Fibroblast of lung (primary cell): ENCODE measurements at regions not wholly inside any gene's neighbourhood (a gene's known extent, or its start where the extent isn't known, plus 50 kb on each side); places are given as distances from the start of the nearest gene placed in this dataset.

ENCODE experiments used
- DNase-seq, 2 donors: peaks; one replicate each; pipeline versions ENCODE4 v3.0.0 to v3.0.0-alpha.2; 2010; ENCODE audit warnings: low read depth in 2 of 2
- H2AFZ ChIP-seq: 2 replicates; pipeline ENCODE4 v1.5.1; 2012; ENCODE audit warnings: low read length, control low read depth, inconsistent platforms
- H3K27ac ChIP-seq: 2 replicates; pipeline ENCODE4 v1.5.1; 2011; ENCODE audit warnings: low read length, control low read depth; ENCODE audit not compliant: insufficient read depth
- H3K27me3 ChIP-seq: 2 replicates; pipeline ENCODE4 v1.5.1; 2011; ENCODE audit warnings: mild to moderate bottlenecking, low read length; ENCODE audit not compliant: control insufficient read depth, insufficient read depth
- H3K36me3 ChIP-seq: 2 replicates; pipeline ENCODE4 v1.5.1; 2011; ENCODE audit warnings: low read length; ENCODE audit not compliant: control insufficient read depth, insufficient read depth
- H3K4me1 ChIP-seq: 2 replicates; pipeline ENCODE4 v1.5.1; 2011; ENCODE audit warnings: low read length; ENCODE audit not compliant: control insufficient read depth, insufficient read depth; ENCODE audit errors: extremely low read depth
- H3K4me2 ChIP-seq: 2 replicates; pipeline ENCODE4 v1.5.1; 2011; ENCODE audit warnings: low read length, control low read depth; ENCODE audit not compliant: insufficient read depth; ENCODE audit errors: extremely low read depth
- H3K4me3 ChIP-seq, 4 experiments: fragments of 200-600 bp in 1 of 4; sonication (generic) in 1 of 4; replicated peaks in 1 of 4; 2 replicates each; pipeline ENCODE4 v1.5.1; 2011 to 2016; ENCODE audit warnings: low read length in 4 of 4, low read depth in 3 of 4, mild to moderate bottlenecking in 3 of 4, control low read depth in 2 of 4, inconsistent platforms in 1 of 4, mixed read lengths in 1 of 4; ENCODE audit not compliant: insufficient read depth in 1 of 4; ENCODE audit errors: control extremely low read depth in 1 of 4
- H3K79me2 ChIP-seq: 2 replicates; pipeline ENCODE4 v1.5.1; 2012; ENCODE audit warnings: mild to moderate bottlenecking, low read length, inconsistent platforms; ENCODE audit not compliant: control insufficient read depth, insufficient read depth
- H3K9ac ChIP-seq: 2 replicates; pipeline ENCODE4 v1.5.1; 2011; ENCODE audit warnings: mild to moderate bottlenecking, low read length, control low read depth; ENCODE audit not compliant: insufficient read depth
- H3K9me3 ChIP-seq: 2 replicates; pipeline ENCODE4 v1.5.1; 2012; ENCODE audit warnings: low read depth, low read length; ENCODE audit not compliant: control insufficient read depth, insufficient read depth
- H4K20me1 ChIP-seq: 2 replicates; pipeline ENCODE4 v1.5.1; 2011; ENCODE audit warnings: low read length; ENCODE audit not compliant: control insufficient read depth, insufficient read depth; ENCODE audit errors: extremely low read depth
- EZH2 ChIP-seq: IDR thresholded peaks from 2 replicates; pipeline ENCODE4 v1.5.1; 2012; ENCODE audit warnings: low read length, control low read depth, mild to moderate bottlenecking; ENCODE audit errors: missing control alignments
- TF ChIP-seq, protein P1 (sequence below), 2 donors: IDR thresholded peaks in 1 of 2; conservative IDR thresholded peaks in 1 of 2; 1 replicate in 1 of 2; 2 replicates in 1 of 2; pipeline ENCODE4 v1.5.1; 2011 to 2012; ENCODE audit warnings: low read length in 2 of 2, control low read depth in 1 of 2, inconsistent platforms in 1 of 2, low read depth in 1 of 2, mild to moderate bottlenecking in 1 of 2

- TF ChIP-seq, protein P1, sequence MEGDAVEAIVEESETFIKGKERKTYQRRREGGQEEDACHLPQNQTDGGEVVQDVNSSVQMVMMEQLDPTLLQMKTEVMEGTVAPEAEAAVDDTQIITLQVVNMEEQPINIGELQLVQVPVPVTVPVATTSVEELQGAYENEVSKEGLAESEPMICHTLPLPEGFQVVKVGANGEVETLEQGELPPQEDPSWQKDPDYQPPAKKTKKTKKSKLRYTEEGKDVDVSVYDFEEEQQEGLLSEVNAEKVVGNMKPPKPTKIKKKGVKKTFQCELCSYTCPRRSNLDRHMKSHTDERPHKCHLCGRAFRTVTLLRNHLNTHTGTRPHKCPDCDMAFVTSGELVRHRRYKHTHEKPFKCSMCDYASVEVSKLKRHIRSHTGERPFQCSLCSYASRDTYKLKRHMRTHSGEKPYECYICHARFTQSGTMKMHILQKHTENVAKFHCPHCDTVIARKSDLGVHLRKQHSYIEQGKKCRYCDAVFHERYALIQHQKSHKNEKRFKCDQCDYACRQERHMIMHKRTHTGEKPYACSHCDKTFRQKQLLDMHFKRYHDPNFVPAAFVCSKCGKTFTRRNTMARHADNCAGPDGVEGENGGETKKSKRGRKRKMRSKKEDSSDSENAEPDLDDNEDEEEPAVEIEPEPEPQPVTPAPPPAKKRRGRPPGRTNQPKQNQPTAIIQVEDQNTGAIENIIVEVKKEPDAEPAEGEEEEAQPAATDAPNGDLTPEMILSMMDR (conservative IDR thresholded peaks at IDR 0.05 in 1 of 2, IDR thresholded peaks at IDR 0.05 in 1 of 2; ENCODE audit: low read depth in 1 of 2, low read length in 2 of 2), result no peak
- no peak for TF ChIP-seq EZH2
- no peak overlapping the region for H3K4me3 ChIP-seq
- no peaks in the 10 kb centered on the region for H3K4me1 ChIP-seq
- H4K20me1 ChIP-seq, result no peaks in the 10 kb centered on the region
- no peak for DNase-seq
- H3K27ac ChIP-seq, result no peak overlapping the region
- no peak overlapping the region for H3K4me2 ChIP-seq
- H3K36me3 ChIP-seq, result no peaks in the 10 kb centered on the region
- H3K9ac ChIP-seq, result no peak overlapping the region
- H3K79me2 ChIP-seq, result no peaks in the 10 kb centered on the region
- no peaks in the 10 kb centered on the region for H3K9me3 ChIP-seq
- no peaks in the 10 kb centered on the region for H3K27me3 ChIP-seq
- H2AFZ ChIP-seq, result no peak overlapping the region
Measured at GRCh38 chr6:148080315-148080714, 262.3 kb upstream of the SASH1 start.

DNA sequence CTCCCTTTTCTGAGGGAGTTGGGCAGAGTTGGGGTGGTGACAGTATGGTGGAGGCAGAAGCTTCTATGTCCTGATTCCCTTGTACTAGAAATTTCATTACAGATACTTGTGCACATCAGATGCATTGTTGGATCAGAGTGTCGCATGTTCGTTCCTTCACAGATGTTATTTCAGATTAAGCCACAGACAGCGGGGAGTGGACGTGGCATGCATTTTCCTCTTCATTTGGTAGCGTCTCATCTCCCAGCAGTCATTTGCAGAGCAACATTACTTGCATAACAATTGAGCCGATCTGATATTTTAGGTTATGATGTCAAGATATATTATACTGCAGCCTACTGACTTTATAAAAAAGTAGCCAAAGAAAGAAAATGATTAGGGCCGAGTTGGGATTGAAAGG is 261.6 kb upstream of the SASH1 start:
- no peaks in the 10 kb centered on the region for H4K20me1 ChIP-seq
- no peaks in the 10 kb centered on the region for H3K79me2 ChIP-seq
- H3K9me3 ChIP-seq, result no peaks in the 10 kb centered on the region
- H3K27me3 ChIP-seq, result no peaks in the 10 kb centered on the region
- no peaks in the 10 kb centered on the region for H3K4me1 ChIP-seq
- no peaks in the 10 kb centered on the region for H3K36me3 ChIP-seq
- H3K27ac ChIP-seq, result no peak overlapping the region
- no peak overlapping the region for H3K4me3 ChIP-seq
- TF ChIP-seq EZH2, result no peak
- TF ChIP-seq, protein P1 (conservative IDR thresholded peaks at IDR 0.05 in 1 of 2, IDR thresholded peaks at IDR 0.05 in 1 of 2; ENCODE audit: low read depth in 1 of 2, low read length in 2 of 2), result no peak
- no peak overlapping the region for H3K4me2 ChIP-seq
- DNase-seq, result no peak
- no peak overlapping the region for H2AFZ ChIP-seq
- no peak overlapping the region for H3K9ac ChIP-seq

GRCh38 chr6:148082044-148082443 is 260.6 kb upstream of the SASH1 start:
- no peak for DNase-seq
- no peak overlapping the region for H3K4me3 ChIP-seq

More at GRCh38 chr6:148082044-148082443, 260.6 kb upstream of the SASH1 start:
- H4K20me1 ChIP-seq, result no peaks in the 10 kb centered on the region
- no peak overlapping the region for H3K27ac ChIP-seq
- no peak overlapping the region for H3K9ac ChIP-seq
- H3K27me3 ChIP-seq, result no peaks in the 10 kb centered on the region
- no peaks in the 10 kb centered on the region for H3K9me3 ChIP-seq
- H3K36me3 ChIP-seq, result no peaks in the 10 kb centered on the region
- H3K79me2 ChIP-seq, result no peaks in the 10 kb centered on the region
- TF ChIP-seq, protein P1 (conservative IDR thresholded peaks at IDR 0.05 in 1 of 2, IDR thresholded peaks at IDR 0.05 in 1 of 2; ENCODE audit: low read depth in 1 of 2, low read length in 2 of 2), result no peak
- no peak for TF ChIP-seq EZH2
- no peak overlapping the region for H2AFZ ChIP-seq
- H3K4me1 ChIP-seq, result no peaks in the 10 kb centered on the region
- H3K4me2 ChIP-seq, result no peak overlapping the region
